ENCODE measurements at regions not wholly inside any gene's neighbourhood (a gene's known extent, or its start where the extent isn't known, plus 50 kb on each side); places are given as distances from the start of the nearest gene placed in this dataset.

- no peak for TF ChIP-seq E2F8 (IDR thresholded peaks at IDR 0.05; ENCODE audit: low read depth, partially characterized antibody)
- no peak for TF ChIP-seq MAX (IDR thresholded peaks at IDR 0.05; ENCODE audit: low read depth, low read length)
- no peak for TF ChIP-seq ETV6 (conservative IDR thresholded peaks at IDR 0.05 in 1 of 2, IDR thresholded peaks at IDR 0.05 in 1 of 2; ENCODE audit: borderline replicate concordance in 1 of 2, low read depth in 1 of 2)
- no peak for TF ChIP-seq KLF5 (IDR thresholded peaks at IDR 0.05; ENCODE audit: partially characterized antibody)
- no peak for TF ChIP-seq USF1 (IDR thresholded peaks at IDR 0.05; ENCODE audit: borderline replicate concordance, extremely low read length, insufficient read depth, low read depth, low read length)
- no peak for TF ChIP-seq MYB (IDR thresholded peaks at IDR 0.05; ENCODE audit: borderline replicate concordance, low read depth, low read length)
- no peak for TF ChIP-seq CHD1 (IDR thresholded peaks at IDR 0.05; ENCODE audit: low read depth, low read length)
- TF ChIP-seq HDGF (IDR thresholded peaks at IDR 0.05) = no peak
These were observed 384.3 kb upstream of the ACTRT1 start (continued) for GRCh38 chrX:128436397-128437103.

GRCh38 chrX:128425546-128425945 lies 373.3 kb upstream of the ACTRT1 start:
- SMC1A ChIA-PET (ENCODE audit: uncharacterized antibody, unreplicated experiment) = no interaction called here
- intact Hi-C loops (cut with micrococcal nuclease; ENCODE audit: unreplicated experiment) = no loop called here
- Histone ChIP-seq H3K36me3 (ENCODE audit: control insufficient read depth in 2 of 2, insufficient read depth in 2 of 2, low read length in 1 of 2) (no peaks in the 10 kb centered on the region), H3K27ac (ENCODE audit: control insufficient read depth, insufficient read depth) (no peak overlapping the region), H4K20me1 (ENCODE audit: control insufficient read depth, insufficient read depth) (no peaks in the 10 kb centered on the region), H3K27me3 (replicated peaks in 1 of 2; ENCODE audit: control insufficient read depth in 2 of 2, insufficient read depth in 2 of 2, low read length in 1 of 2) (no peaks in the 10 kb centered on the region), H3K79me2 (ENCODE audit: control insufficient read depth, insufficient read depth, low read length) (no peaks in the 10 kb centered on the region), H2AFZ (ENCODE audit: control insufficient read depth, low read depth, low read length) (no peak overlapping the region), H3K9ac (ENCODE audit: control insufficient read depth, insufficient read depth, low read length) (no peak overlapping the region), H3K4me3 (no peak overlapping the region), H3K4me1 (ENCODE audit: control insufficient read depth, insufficient read depth, low read length) (no peaks in the 10 kb centered on the region), H3K9me3 (replicated peaks; ENCODE audit: control insufficient read depth, insufficient read depth, low read length) (no peaks in the 10 kb centered on the region), H3K4me2 (ENCODE audit: control insufficient read depth, insufficient read depth) (no peak overlapping the region)
- no TSS peak for BruUV-seq (replicated peaks)
- RAD21 ChIA-PET (ENCODE audit: unreplicated experiment) = no interaction called here
- CTCF ChIA-PET = no interaction called here
- ATAC-seq = no peak
- FAIRE-seq = no peak
- in situ Hi-C loops (cut with MboI) = no loop called here
- POLR2A ChIA-PET = no interaction called here
- TF ChIP-seq IRF5 (IDR thresholded peaks at IDR 0.05; ENCODE audit: borderline replicate concordance) (no peak), HDAC6 (IDR thresholded peaks at IDR 0.05; ENCODE audit: unreplicated experiment) (no peak)
- no peak for DNase-seq (ENCODE audit: low read depth, low spot score)
